ENCODE measurements at regions not wholly inside any gene's neighbourhood (a gene's known extent, or its start where the extent isn't known, plus 50 kb on each side); places are given as distances from the start of the nearest gene placed in this dataset.
A peak's percentile ranks its signal among the peaks of the same experiment; 100 is the strongest.
"Not testable (repeated sequence)": the region's sequence is repeated elsewhere in the genome, so short reads cannot be mapped to it uniquely, and the experiment has no call there.

DNA sequence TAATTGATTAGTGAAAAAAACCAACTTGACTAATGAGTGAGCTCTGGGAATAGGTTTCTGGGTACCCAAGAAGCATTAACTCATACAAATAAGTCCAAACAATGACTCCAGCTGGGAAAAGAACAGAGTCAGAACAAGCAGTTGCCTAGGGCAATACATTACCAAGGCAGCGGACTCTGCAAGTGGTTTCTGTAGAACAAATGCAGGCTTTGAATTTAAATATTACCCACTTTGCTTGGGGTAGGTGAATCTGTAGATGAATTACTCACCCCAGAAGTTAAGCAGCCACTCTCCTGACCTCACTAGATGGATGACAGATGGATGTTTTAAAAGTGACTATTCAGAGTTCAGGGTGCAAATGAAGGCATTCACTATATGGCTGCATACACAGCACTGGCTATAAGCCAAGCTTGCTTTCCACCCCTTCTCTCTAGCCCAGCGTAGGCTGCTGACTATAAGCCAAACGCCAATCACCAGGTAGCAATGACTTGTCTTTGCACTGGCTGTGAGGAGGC, 73.1 kb upstream of the BHLHE40 start:
- H3K27ac Mint-ChIP-seq: peak overlapping the region; percentile 9 to 18
- H3K9me3 Mint-ChIP-seq: no peaks in the 10 kb centered on the region
- DNase-seq: no peak

DNA sequence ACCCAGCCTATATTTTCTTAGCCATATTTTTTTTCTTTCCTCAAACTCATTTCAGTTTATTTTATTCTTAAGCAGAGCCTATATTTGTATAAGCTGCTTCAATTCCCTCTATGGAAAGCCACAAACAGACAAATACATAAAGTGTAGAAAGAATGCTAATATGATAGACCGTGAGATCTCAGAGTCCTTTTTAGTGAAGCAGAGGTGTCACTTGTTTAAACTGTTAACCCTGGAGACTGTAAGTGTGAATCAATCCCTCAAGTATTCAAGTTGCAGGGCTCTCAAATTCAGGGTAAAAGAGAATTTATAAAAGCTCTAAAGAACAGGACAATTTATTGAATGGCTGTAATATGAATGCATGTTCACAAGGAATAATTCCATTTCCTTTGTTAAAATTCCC, 72.2 kb upstream of the BHLHE40 start:
- Mint-ChIP-seq H3K36me3 (no peaks in the 10 kb centered on the region), H3K4me3 (no peak overlapping the region), H3K27me3 (no peaks in the 10 kb centered on the region), H3K27ac (peak overlapping the region in 1 of 2 donors; percentile 87), H3K9me3 (no peaks in the 10 kb centered on the region), H3K4me1 (peaks cover 57 to 65% (median 57%) of the 10 kb centered on the region in 3 donors)
- Histone ChIP-seq H3K4me3 (ENCODE audit: control insufficient read depth in 1 of 2, extremely low read depth in 1 of 2, low read length in 1 of 2) (no peak overlapping the region), H3K4me1 (ENCODE audit: control insufficient read depth in 1 of 2, extremely low read depth in 1 of 2, insufficient read depth in 2 of 2, low read length in 2 of 2) (peaks cover 23 to 37% of the 10 kb centered on the region in 2 experiments), H3K36me3 (ENCODE audit: control insufficient read depth in 2 of 2, extremely low read depth in 1 of 2, insufficient read depth in 1 of 2, low read length in 1 of 2) (no peaks in the 10 kb centered on the region), H3K27ac (ENCODE audit: low read length) (no peak overlapping the region), H3K27me3 (replicated peaks in 1 of 2; ENCODE audit: control insufficient read depth in 2 of 2, extremely low read depth in 1 of 2, insufficient read depth in 2 of 2, low read length in 1 of 2) (no peaks in the 10 kb centered on the region), H3K9me3 (no peaks in the 10 kb centered on the region)
- WGBS (ENCODE audit: insufficient coverage): no CpG with 5 or more reads among the region's 1 CpG
- ChIA-PET POLR2A (interaction anchor here (0.6 to 1.3 kb wide), 2 partner anchors 72 to 186 kb away, joined by 3 to 8 read pairs; partner anchors contain the start of gene BHLHE40 (in 1 of the 2)), CTCF (interaction anchor here (0.9 to 1.0 kb wide), 2 partner anchors 73 to 195 kb away, joined by 3 read pairs; no protein-coding TSS in a partner anchor)
- ATAC-seq (replicated peaks in 1 of 4) (no peak), DNase-seq (no peak)

More for the DNA sequence above, 73.1 kb upstream of the BHLHE40 start:
- peak in 2 of 4 experiments; percentile 24 to 38 for ATAC-seq (replicated peaks in 1 of 4)
- H3K36me3 Mint-ChIP-seq: no peaks in the 10 kb centered on the region
- no CpG with 5 or more reads among the region's 3 CpGs for WGBS (ENCODE audit: insufficient coverage)
- CTCF ChIA-PET: interaction anchor here in 1 of 2 donors (1.1 kb wide), 1 partner anchor 84 kb away, joined by 3 read pairs; no protein-coding TSS in a partner anchor
- H3K4me3 Mint-ChIP-seq: peak overlapping the region in 1 of 3 donors; percentile 28
- POLR2A ChIA-PET: interaction anchor here in 1 of 2 donors (1.2 kb wide), 1 partner anchor 73 kb away, joined by 4 read pairs; the partner anchor contains the start of gene BHLHE40
- Histone ChIP-seq H3K27ac (ENCODE audit: low read length) (no peak overlapping the region), H3K27me3 (replicated peaks in 1 of 2; ENCODE audit: control insufficient read depth in 2 of 2, extremely low read depth in 1 of 2, insufficient read depth in 2 of 2, low read length in 1 of 2) (no peaks in the 10 kb centered on the region), H3K36me3 (ENCODE audit: control insufficient read depth in 2 of 2, extremely low read depth in 1 of 2, insufficient read depth in 1 of 2, low read length in 1 of 2) (no peaks in the 10 kb centered on the region), H3K9me3 (no peaks in the 10 kb centered on the region), H3K4me1 (ENCODE audit: control insufficient read depth in 1 of 2, extremely low read depth in 1 of 2, insufficient read depth in 2 of 2, low read length in 2 of 2) (peaks cover 23 to 37% of the 10 kb centered on the region in 2 experiments), H3K4me3 (ENCODE audit: control insufficient read depth in 1 of 2, extremely low read depth in 1 of 2, low read length in 1 of 2) (no peak overlapping the region)
- peaks cover 57 to 70% (median 57%) of the 10 kb centered on the region in 3 donors for H3K4me1 Mint-ChIP-seq
- no peaks in the 10 kb centered on the region for H3K27me3 Mint-ChIP-seq

DNA sequence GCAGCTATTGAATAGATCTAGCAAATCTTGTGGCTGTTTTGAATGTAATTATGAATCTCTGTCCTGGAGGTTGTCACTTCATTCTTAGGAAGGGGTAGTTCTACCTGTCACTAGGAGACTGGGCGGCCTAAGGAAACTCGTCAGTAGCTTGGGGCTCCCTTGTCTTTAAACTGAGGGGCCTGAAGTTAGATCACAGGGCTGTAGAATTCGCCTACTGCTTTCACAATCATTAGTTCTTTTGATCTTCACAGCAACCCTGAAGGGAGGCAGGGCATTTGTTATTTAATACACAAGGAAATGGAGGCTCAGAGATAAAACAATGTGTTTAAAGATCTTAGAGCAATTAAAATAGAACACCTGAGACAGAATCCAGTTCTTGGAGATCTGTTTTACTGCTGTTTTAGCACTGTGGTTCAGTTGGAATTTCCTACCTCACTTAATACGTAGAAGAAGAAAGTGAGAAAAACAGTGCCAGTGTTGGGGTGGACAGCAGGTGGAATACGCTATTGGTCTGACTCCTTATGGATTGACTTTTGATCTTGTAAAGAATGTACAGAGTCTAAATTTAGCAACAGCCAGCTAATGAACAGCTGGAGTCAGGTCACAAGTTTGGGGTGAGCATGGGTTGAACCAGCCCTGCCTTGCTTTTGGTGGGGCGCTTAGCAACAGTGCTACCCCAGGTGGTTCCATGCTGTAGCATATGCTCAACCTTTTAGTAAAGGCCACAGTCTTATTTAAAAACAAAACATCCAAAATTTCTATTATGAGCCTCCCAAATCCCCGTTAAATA, 71.4 kb upstream of the BHLHE40 start:
- Mint-ChIP-seq H3K27me3 (no peaks in the 10 kb centered on the region), H3K4me3 (peak overlapping the region in 1 of 3 donors; percentile 60), H3K27ac (peak overlapping the region; percentile 66 to 87), H3K9me3 (no peaks in the 10 kb centered on the region), H3K36me3 (no peaks in the 10 kb centered on the region), H3K4me1 (peaks cover 55 to 63% (median 57%) of the 10 kb centered on the region in 3 donors)
- peak in 3 of 4 experiments; percentile 34 to 65 (median 36) for ATAC-seq (replicated peaks in 1 of 4)
- Histone ChIP-seq H3K4me1 (ENCODE audit: control insufficient read depth in 1 of 2, extremely low read depth in 1 of 2, insufficient read depth in 2 of 2, low read length in 2 of 2) (peaks cover 23 to 37% of the 10 kb centered on the region in 2 experiments), H3K36me3 (ENCODE audit: control insufficient read depth in 2 of 2, extremely low read depth in 1 of 2, insufficient read depth in 1 of 2, low read length in 1 of 2) (no peaks in the 10 kb centered on the region), H3K27ac (ENCODE audit: low read length) (peak overlapping the region; percentile 5), H3K27me3 (replicated peaks in 1 of 2; ENCODE audit: control insufficient read depth in 2 of 2, extremely low read depth in 1 of 2, insufficient read depth in 2 of 2, low read length in 1 of 2) (no peaks in the 10 kb centered on the region), H3K4me3 (ENCODE audit: control insufficient read depth in 1 of 2, extremely low read depth in 1 of 2, low read length in 1 of 2) (no peak overlapping the region), H3K9me3 (no peaks in the 10 kb centered on the region)
- DNase-seq: peak in 3 of 35 experiments; percentile 11 to 32 (median 11)
- CTCF ChIA-PET: interaction anchor here (0.6 to 1.0 kb wide), 3 partner anchors 14 to 196 kb away, joined by 3 read pairs; no protein-coding TSS in a partner anchor
- POLR2A ChIA-PET: interaction anchor here in 1 of 2 donors (1.3 kb wide), 1 partner anchor 71 kb away, joined by 3 read pairs; the partner anchor contains the start of gene BHLHE40
- 54% methylated on average over 2 of the region's 7 CpGs for WGBS (ENCODE audit: insufficient coverage)

DNA sequence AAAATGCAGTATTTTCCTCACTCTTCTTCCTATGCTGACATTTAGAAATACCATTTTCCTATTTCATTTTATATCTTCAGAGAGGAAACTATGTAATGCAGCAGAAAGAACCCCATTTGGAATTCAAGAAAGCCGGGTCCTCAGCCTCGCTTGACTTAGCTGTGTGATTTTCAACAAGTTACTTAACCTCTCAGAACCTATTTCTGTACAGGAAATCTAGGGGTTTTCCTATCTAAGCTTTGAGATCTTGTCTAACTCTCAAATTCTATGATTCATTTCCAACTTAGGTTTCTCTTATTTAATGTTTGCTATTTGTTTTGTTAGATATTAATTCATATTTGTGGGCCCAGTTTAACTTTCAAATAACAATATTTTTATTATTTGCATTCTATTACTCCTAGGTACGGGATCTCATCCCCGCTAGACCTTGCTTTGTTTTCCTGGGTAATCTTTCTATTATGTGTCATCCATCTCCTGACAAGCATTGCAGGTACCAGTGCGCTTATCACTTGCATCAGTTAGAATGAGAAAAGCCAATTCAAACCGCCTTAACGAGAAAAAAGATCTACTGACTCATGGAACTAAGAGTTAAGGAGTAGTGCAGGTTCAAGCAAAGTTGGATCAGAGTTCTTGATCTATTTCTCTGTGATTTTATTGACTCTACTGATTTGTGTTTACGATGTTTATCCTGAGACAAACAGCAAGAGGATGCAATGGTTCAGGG, 70.6 kb upstream of the BHLHE40 start:
- Histone ChIP-seq H3K27me3 (replicated peaks in 1 of 2; ENCODE audit: control insufficient read depth in 2 of 2, extremely low read depth in 1 of 2, insufficient read depth in 2 of 2, low read length in 1 of 2) (no peaks in the 10 kb centered on the region), H3K4me1 (ENCODE audit: control insufficient read depth in 1 of 2, extremely low read depth in 1 of 2, insufficient read depth in 2 of 2, low read length in 2 of 2) (peaks cover 23 to 37% of the 10 kb centered on the region in 2 experiments), H3K27ac (ENCODE audit: low read length) (peak overlapping the region; percentile 5), H3K36me3 (ENCODE audit: control insufficient read depth in 2 of 2, extremely low read depth in 1 of 2, insufficient read depth in 1 of 2, low read length in 1 of 2) (no peaks in the 10 kb centered on the region), H3K4me3 (ENCODE audit: control insufficient read depth in 1 of 2, extremely low read depth in 1 of 2, low read length in 1 of 2) (no peak overlapping the region), H3K9me3 (no peaks in the 10 kb centered on the region)
- H3K4me3 Mint-ChIP-seq: peak overlapping the region in 2 of 3 donors; percentile 9 to 60
- DNase-seq: peak in 1 of 35 experiments; percentile 39
- peak overlapping the region; percentile 66 to 87 for H3K27ac Mint-ChIP-seq
- ATAC-seq (replicated peaks in 1 of 4): peak; percentile 32 to 78 (median 58)
- ChIA-PET CTCF (no interaction called here), POLR2A (no interaction called here)
- no peaks in the 10 kb centered on the region for H3K9me3 Mint-ChIP-seq
- 52% methylated on average over 4 of the region's 8 CpGs for WGBS (ENCODE audit: insufficient coverage)
- no peaks in the 10 kb centered on the region for H3K27me3 Mint-ChIP-seq
- H3K4me1 Mint-ChIP-seq: peaks cover 55 to 61% (median 57%) of the 10 kb centered on the region in 3 donors
- no peaks in the 10 kb centered on the region for H3K36me3 Mint-ChIP-seq

DNA sequence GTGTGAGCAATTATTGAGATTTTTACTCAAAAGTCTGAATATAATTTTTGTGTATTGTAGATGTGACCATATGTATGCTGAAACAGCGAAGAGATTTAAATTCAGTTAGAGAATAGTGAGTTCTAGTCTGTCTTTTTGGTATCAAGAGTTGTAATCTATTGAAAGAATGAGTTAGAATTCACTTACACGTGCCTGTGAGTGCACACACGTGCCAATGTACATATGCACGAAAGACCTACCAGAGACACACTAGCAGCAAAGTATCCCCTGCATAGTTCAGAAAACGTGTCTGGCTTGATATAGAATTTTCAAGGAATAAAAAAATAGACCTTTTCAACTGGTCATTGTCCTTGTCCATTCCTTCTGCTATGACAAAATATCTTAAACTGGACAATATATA, 64.8 kb upstream of the BHLHE40 start:
- Mint-ChIP-seq H3K27me3 (no peaks in the 10 kb centered on the region), H3K4me1 (peaks cover 0 to 4% (median 2%) of the 10 kb centered on the region in 3 donors), H3K36me3 (no peaks in the 10 kb centered on the region), H3K4me3 (no peak overlapping the region), H3K9me3 (no peaks in the 10 kb centered on the region), H3K27ac (no peak overlapping the region)
- CTCF ChIA-PET: no interaction called here
- Histone ChIP-seq H3K36me3 (ENCODE audit: control insufficient read depth in 2 of 2, extremely low read depth in 1 of 2, insufficient read depth in 1 of 2, low read length in 1 of 2) (no peaks in the 10 kb centered on the region), H3K4me1 (ENCODE audit: control insufficient read depth in 1 of 2, extremely low read depth in 1 of 2, insufficient read depth in 2 of 2, low read length in 2 of 2) (peaks cover 0 to under 1% of the 10 kb centered on the region in 2 experiments), H3K27me3 (replicated peaks in 1 of 2; ENCODE audit: control insufficient read depth in 2 of 2, extremely low read depth in 1 of 2, insufficient read depth in 2 of 2, low read length in 1 of 2) (no peaks in the 10 kb centered on the region), H3K27ac (ENCODE audit: low read length) (no peak overlapping the region), H3K4me3 (ENCODE audit: control insufficient read depth in 1 of 2, extremely low read depth in 1 of 2, low read length in 1 of 2) (no peak overlapping the region), H3K9me3 (no peaks in the 10 kb centered on the region)
- DNase-seq (no peak), ATAC-seq (replicated peaks in 1 of 4) (no peak)
- WGBS (ENCODE audit: insufficient coverage): 89% methylated on average over 3 of the region's 5 CpGs
- POLR2A ChIA-PET: no interaction called here

DNA sequence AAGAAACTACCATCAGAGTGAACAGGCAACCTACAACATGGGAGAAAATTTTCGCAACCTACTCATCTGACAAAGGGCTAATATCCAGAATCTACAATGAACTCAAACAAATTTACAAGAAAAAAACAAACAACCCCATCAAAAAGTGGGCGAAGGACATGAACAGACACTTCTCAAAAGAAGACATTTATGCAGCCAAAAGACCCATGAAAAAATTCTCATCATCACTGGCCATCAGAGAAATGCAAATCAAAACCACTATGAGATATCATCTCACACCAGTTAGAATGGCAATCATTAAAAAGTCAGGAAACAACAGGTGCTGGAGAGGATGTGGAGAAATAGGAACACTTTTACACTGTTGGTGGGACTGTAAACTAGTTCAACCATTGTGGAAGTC, 57.6 kb upstream of the BHLHE40 start:
- CTCF ChIA-PET: not testable (repeated sequence)

More for the DNA sequence above, 57.6 kb upstream of the BHLHE40 start:
- H3K4me1 ChIP-seq (ENCODE audit: control insufficient read depth in 1 of 2, extremely low read depth in 1 of 2, insufficient read depth in 2 of 2, low read length in 2 of 2); H3K27me3 Mint-ChIP-seq; ATAC-seq (replicated peaks in 1 of 4); H3K36me3 ChIP-seq (ENCODE audit: control insufficient read depth in 2 of 2, extremely low read depth in 1 of 2, insufficient read depth in 1 of 2, low read length in 1 of 2); H3K4me3 ChIP-seq (ENCODE audit: control insufficient read depth in 1 of 2, extremely low read depth in 1 of 2, low read length in 1 of 2); H3K9me3 Mint-ChIP-seq; H3K4me1 Mint-ChIP-seq; H3K9me3 ChIP-seq; H3K27me3 ChIP-seq (replicated peaks in 1 of 2; ENCODE audit: control insufficient read depth in 2 of 2, extremely low read depth in 1 of 2, insufficient read depth in 2 of 2, low read length in 1 of 2); H3K27ac Mint-ChIP-seq; DNase-seq; POLR2A ChIA-PET; H3K4me3 Mint-ChIP-seq; H3K36me3 Mint-ChIP-seq; H3K27ac ChIP-seq (ENCODE audit: low read length): not testable (repeated sequence)
- no CpG with 5 or more reads among the region's 2 CpGs for WGBS (ENCODE audit: insufficient coverage)

Data from T-cell (primary cell).